ENCODE measurements at regions not wholly inside any gene's neighbourhood (a gene's known extent, or its start where the extent isn't known, plus 50 kb on each side); places are given as distances from the start of the nearest gene placed in this dataset.

- H3K27me3 ChIP-seq = peaks cover 0 to 85% (median 0%) of the 10 kb centered on the region in 4 donors
- WGBS, 2 donors = 71 to 84% methylated on average over 3 to 5 of the region's 5 CpGs
These were observed 68.9 kb downstream of the NCR2 start for GRCh38 chr6:41404182-41404845.

GRCh38 chr6:41405941-41406727 is 70.7 kb downstream of the NCR2 start:
- Histone ChIP-seq H3K4me1 (no peaks in the 10 kb centered on the region), H3K36me3 (no peaks in the 10 kb centered on the region), H3K4me3 (no peak overlapping the region), H3K27me3 (peaks cover 0 to 81% (median 0%) of the 10 kb centered on the region in 4 donors), H3K9me3 (peaks cover 0 to 10% (median 0%) of the 10 kb centered on the region in 3 donors), H3K27ac (no peak overlapping the region)
- intact Hi-C loops (cut with DNase I) = no loop called here
- no peak for TF ChIP-seq POLR2A (IDR thresholded peaks at IDR 0.05)
- TF ChIP-seq, protein P1, sequence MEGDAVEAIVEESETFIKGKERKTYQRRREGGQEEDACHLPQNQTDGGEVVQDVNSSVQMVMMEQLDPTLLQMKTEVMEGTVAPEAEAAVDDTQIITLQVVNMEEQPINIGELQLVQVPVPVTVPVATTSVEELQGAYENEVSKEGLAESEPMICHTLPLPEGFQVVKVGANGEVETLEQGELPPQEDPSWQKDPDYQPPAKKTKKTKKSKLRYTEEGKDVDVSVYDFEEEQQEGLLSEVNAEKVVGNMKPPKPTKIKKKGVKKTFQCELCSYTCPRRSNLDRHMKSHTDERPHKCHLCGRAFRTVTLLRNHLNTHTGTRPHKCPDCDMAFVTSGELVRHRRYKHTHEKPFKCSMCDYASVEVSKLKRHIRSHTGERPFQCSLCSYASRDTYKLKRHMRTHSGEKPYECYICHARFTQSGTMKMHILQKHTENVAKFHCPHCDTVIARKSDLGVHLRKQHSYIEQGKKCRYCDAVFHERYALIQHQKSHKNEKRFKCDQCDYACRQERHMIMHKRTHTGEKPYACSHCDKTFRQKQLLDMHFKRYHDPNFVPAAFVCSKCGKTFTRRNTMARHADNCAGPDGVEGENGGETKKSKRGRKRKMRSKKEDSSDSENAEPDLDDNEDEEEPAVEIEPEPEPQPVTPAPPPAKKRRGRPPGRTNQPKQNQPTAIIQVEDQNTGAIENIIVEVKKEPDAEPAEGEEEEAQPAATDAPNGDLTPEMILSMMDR (IDR thresholded peaks at IDR 0.05) = no peak
- no peak for DNase-seq
- WGBS, 2 donors = 50 to 55% methylated on average over 14 to 15 of the region's 15 CpGs

More at GRCh38 chr6:41404182-41404845, 68.9 kb downstream of the NCR2 start:
- no peak overlapping the region for H3K27ac ChIP-seq
- intact Hi-C loops (cut with DNase I) = no loop called here
- no peaks in the 10 kb centered on the region for H3K36me3 ChIP-seq
- DNase-seq = no peak
- peaks cover 0 to 10% (median 0%) of the 10 kb centered on the region in 3 donors for H3K9me3 ChIP-seq
- no peaks in the 10 kb centered on the region for H3K4me1 ChIP-seq
- TF ChIP-seq, protein P1 (IDR thresholded peaks at IDR 0.05) = no peak
- TF ChIP-seq POLR2A (IDR thresholded peaks at IDR 0.05) = no peak
- no peak overlapping the region for H3K4me3 ChIP-seq

- Histone ChIP-seq H3K4me3 (no peak overlapping the region), H3K4me1 (no peaks in the 10 kb centered on the region), H3K27me3 (peaks cover 0 to 82% (median 0%) of the 10 kb centered on the region in 4 donors), H3K9me3 (peaks cover 0 to 7% (median 0%) of the 10 kb centered on the region in 3 donors), H3K36me3 (no peaks in the 10 kb centered on the region), H3K27ac (no peak overlapping the region)
- intact Hi-C loops (cut with DNase I) = no loop called here
- WGBS, 2 donors = 60 to 82% methylated on average over 11 to 18 of the region's 63 CpGs
- DNase-seq = no peak
- TF ChIP-seq POLR2A (IDR thresholded peaks at IDR 0.05) = no peak
- TF ChIP-seq, protein P1 (IDR thresholded peaks at IDR 0.05) = no peak
These were observed 71.5 kb downstream of the NCR2 start for GRCh38 chr6:41406728-41407489.

GRCh38 chr6:41408576-41408975 is 73.2 kb downstream of the NCR2 start:
- peaks cover 0 to 7% (median 0%) of the 10 kb centered on the region in 3 donors for H3K9me3 ChIP-seq
- TF ChIP-seq, protein P1 (IDR thresholded peaks at IDR 0.05) = no peak
- no peak for TF ChIP-seq POLR2A (IDR thresholded peaks at IDR 0.05)
- H3K36me3 ChIP-seq = no peaks in the 10 kb centered on the region
- WGBS, 2 donors = 75 to 88% methylated on average over 11 to 12 of the region's 20 CpGs
- no peak overlapping the region for H3K4me3 ChIP-seq
- H3K27me3 ChIP-seq = peaks cover 0 to 86% (median 0%) of the 10 kb centered on the region in 4 donors
- H3K4me1 ChIP-seq = no peaks in the 10 kb centered on the region
- intact Hi-C loops (cut with DNase I) = no loop called here
- H3K27ac ChIP-seq = no peak overlapping the region
- DNase-seq = no peak

Data from esophagus squamous epithelium (tissue), 5 donors.